Testis (tissue), 2 donors: ENCODE measurements at regions not wholly inside any gene's neighbourhood (a gene's known extent, or its start where the extent isn't known, plus 50 kb on each side); places are given as distances from the start of the nearest gene placed in this dataset.

ENCODE experiments used
- DNase-seq: peaks from one replicate; pipeline ENCODE4 v3.0.0-alpha.2; 2019
- H3K27ac ChIP-seq, 2 donors: fragments of 200-600 bp; sonication (generic); one replicate each; pipeline ENCODE4 v1.5.1; 2019
- H3K27me3 ChIP-seq: fragments of 200-600 bp; sonication (generic); one replicate; pipeline ENCODE4 v1.5.1; 2019
- H3K36me3 ChIP-seq: fragments of 200-600 bp; sonication (generic); one replicate; pipeline ENCODE4 v1.5.1; 2017; ENCODE audit warnings: low read depth; ENCODE audit errors: missing control alignments
- H3K4me1 ChIP-seq: fragments of 200-600 bp; sonication (generic); one replicate; pipeline ENCODE4 v1.5.1; 2019
- H3K4me3 ChIP-seq, 2 donors: fragments of 200-600 bp; sonication (generic); one replicate each; pipeline ENCODE4 v1.5.1; 2017 to 2019
- H3K9me3 ChIP-seq: fragments of 200-600 bp; sonication (generic); one replicate; pipeline ENCODE4 v1.5.1; 2017
- CTCF ChIP-seq, 3 experiments: fragments of 450-650 bp in 2 of 3; fragments of 200-600 bp in 1 of 3; sonication (generic) in 1 of 3; IDR thresholded peaks; one replicate each; pipeline ENCODE4 v1.5.1; 2016 to 2019; ENCODE audit warnings: antibody characterized with exemption in 3 of 3, mild to moderate bottlenecking in 2 of 3, moderate library complexity in 1 of 3
- POLR2A ChIP-seq: fragments of 450-650 bp; IDR thresholded peaks from one replicate; pipeline ENCODE4 v1.6.1; 2017; ENCODE audit warnings: antibody characterized with exemption, mild to moderate bottlenecking, moderate library complexity
- WGBS, 2 donors: methylation state at CpG; one replicate each; pipeline ENCODE4 v1.1.5; 2018; 5-methylcytosine and 5-hydroxymethylcytosine counted together
- intact Hi-C: fragments of 100-400 bp; cut with DNase I; formaldehyde crosslinking; loops from one replicate; pipeline ENCODE4 v1.15.1; 2023; ENCODE audit warnings: low total_unique reads

DNA sequence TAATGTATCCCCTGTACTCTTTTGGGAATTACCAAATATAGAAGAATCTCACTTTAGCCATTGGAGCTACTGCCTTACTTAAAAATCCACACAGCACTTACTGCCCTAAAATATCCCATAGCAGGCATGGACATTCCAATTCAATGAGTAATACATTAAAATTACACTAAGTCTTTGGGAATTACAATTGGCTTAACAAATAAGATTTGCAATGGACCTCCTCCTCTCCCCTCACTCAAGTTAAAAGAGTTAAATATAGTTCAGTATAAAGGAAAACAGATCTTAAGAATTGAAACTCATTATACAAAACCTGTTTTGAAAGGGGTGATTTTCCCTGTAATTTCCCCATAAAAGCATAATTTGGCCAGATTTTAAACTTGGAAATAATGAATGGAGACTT, 477.1 kb downstream of the SLC16A7 start:
- no peaks in the 10 kb centered on the region for H3K36me3 ChIP-seq
- no peak overlapping the region for H3K4me3 ChIP-seq
- H3K9me3 ChIP-seq: no peaks in the 10 kb centered on the region
- no peak overlapping the region for H3K27ac ChIP-seq
- H3K27me3 ChIP-seq: no peaks in the 10 kb centered on the region
- no peak for TF ChIP-seq POLR2A
- TF ChIP-seq CTCF (IDR thresholded peaks at IDR 0.05): no peak
- no peaks in the 10 kb centered on the region for H3K4me1 ChIP-seq
- intact Hi-C loops: no loop called here
- no peak for DNase-seq

DNA sequence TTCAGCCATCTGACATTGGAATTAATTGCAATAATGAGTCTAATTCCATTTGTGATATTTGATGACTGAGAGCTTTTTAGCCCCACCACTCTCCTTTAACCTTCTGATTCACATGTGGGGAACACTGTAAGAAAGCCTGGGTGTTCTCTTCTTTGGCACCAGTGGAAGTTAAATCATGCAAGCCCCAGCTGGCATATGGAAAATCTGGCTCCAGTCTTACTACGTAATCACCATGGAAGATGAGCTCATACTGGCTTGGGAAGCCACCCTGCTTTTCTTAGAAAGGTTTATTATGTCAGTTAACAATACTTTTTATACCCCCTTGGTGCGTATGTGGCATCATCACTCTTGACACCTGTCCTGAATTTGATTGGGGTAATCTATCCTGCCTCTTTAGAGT, 479.3 kb downstream of the SLC16A7 start:
- H3K4me3 ChIP-seq: no peak overlapping the region
- H3K27me3 ChIP-seq: no peaks in the 10 kb centered on the region
- 80 to 85% methylated on average over 2 of the region's 2 CpGs for WGBS, 2 donors
- no peaks in the 10 kb centered on the region for H3K4me1 ChIP-seq
- no peak for TF ChIP-seq CTCF (IDR thresholded peaks at IDR 0.05)
- no peak for TF ChIP-seq POLR2A
- DNase-seq: no peak
- no peaks in the 10 kb centered on the region for H3K36me3 ChIP-seq
- intact Hi-C loops: no loop called here
- H3K9me3 ChIP-seq: no peaks in the 10 kb centered on the region
- H3K27ac ChIP-seq: no peak overlapping the region

DNA sequence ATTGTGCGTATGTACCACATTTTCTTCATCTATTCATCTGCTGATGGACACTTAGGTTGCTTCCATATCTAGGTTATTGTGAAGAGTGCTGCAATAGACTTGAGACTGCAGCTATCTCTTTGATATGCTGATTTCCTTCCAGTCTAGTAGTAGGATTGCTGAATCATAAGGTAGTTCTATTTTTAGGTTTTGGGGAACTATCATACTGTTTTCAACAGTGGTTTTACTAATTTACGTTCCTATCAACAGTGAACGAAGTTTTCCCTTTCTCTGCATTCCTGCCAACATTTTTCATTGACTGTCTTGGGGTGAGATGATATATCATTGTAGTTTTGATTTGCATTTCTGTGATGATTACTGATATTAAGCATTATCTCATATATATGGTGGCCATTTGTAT, 482.2 kb downstream of the SLC16A7 start:
- intact Hi-C loops: no loop called here
- H3K27ac ChIP-seq: no peak overlapping the region
- H3K9me3 ChIP-seq: no peaks in the 10 kb centered on the region
- 72 to 77% methylated on average over 3 of the region's 3 CpGs for WGBS, 2 donors
- no peaks in the 10 kb centered on the region for H3K36me3 ChIP-seq
- no peak overlapping the region for H3K4me3 ChIP-seq
- no peaks in the 10 kb centered on the region for H3K4me1 ChIP-seq
- no peaks in the 10 kb centered on the region for H3K27me3 ChIP-seq
- TF ChIP-seq POLR2A: no peak
- TF ChIP-seq CTCF (IDR thresholded peaks at IDR 0.05): no peak
- no peak for DNase-seq

GRCh38 chr12:60093428-60093827, 497.6 kb downstream of the SLC16A7 start:
- Histone ChIP-seq H3K36me3 (no peaks in the 10 kb centered on the region), H3K9me3 (no peaks in the 10 kb centered on the region), H3K4me3 (no peak overlapping the region), H3K27ac (no peak overlapping the region), H3K27me3 (no peaks in the 10 kb centered on the region), H3K4me1 (no peaks in the 10 kb centered on the region)
- DNase-seq: no peak
- intact Hi-C loops: no loop called here
- TF ChIP-seq CTCF (IDR thresholded peaks at IDR 0.05) (no peak), POLR2A (no peak)

GRCh38 chr12:60094436-60094835, 498.6 kb downstream of the SLC16A7 start:
- Histone ChIP-seq H3K4me3 (no peak overlapping the region), H3K9me3 (no peaks in the 10 kb centered on the region), H3K4me1 (no peaks in the 10 kb centered on the region), H3K36me3 (no peaks in the 10 kb centered on the region), H3K27me3 (no peaks in the 10 kb centered on the region), H3K27ac (no peak overlapping the region)
- TF ChIP-seq CTCF (IDR thresholded peaks at IDR 0.05) (no peak), POLR2A (no peak)
- intact Hi-C loops: no loop called here
- DNase-seq: no peak
- 87 to 94% methylated on average over 1 of the region's 1 CpG for WGBS, 2 donors
